Fibroblast of lung (primary cell): ENCODE measurements at regions not wholly inside any gene's neighbourhood (a gene's known extent, or its start where the extent isn't known, plus 50 kb on each side); places are given as distances from the start of the nearest gene placed in this dataset.
A peak's percentile ranks its signal among the peaks of the same experiment; 100 is the strongest.

Experiments
- DNase-seq, 2 donors: peaks; one replicate each; pipeline versions ENCODE4 v3.0.0 to v3.0.0-alpha.2; 2010; ENCODE audit warnings: low read depth in 2 of 2
- H2AFZ ChIP-seq: 2 replicates; pipeline ENCODE4 v1.5.1; 2012; ENCODE audit warnings: low read length, control low read depth, inconsistent platforms
- H3K27ac ChIP-seq: 2 replicates; pipeline ENCODE4 v1.5.1; 2011; ENCODE audit warnings: low read length, control low read depth; ENCODE audit not compliant: insufficient read depth
- H3K27me3 ChIP-seq: 2 replicates; pipeline ENCODE4 v1.5.1; 2011; ENCODE audit warnings: mild to moderate bottlenecking, low read length; ENCODE audit not compliant: control insufficient read depth, insufficient read depth
- H3K36me3 ChIP-seq: 2 replicates; pipeline ENCODE4 v1.5.1; 2011; ENCODE audit warnings: low read length; ENCODE audit not compliant: control insufficient read depth, insufficient read depth
- H3K4me1 ChIP-seq: 2 replicates; pipeline ENCODE4 v1.5.1; 2011; ENCODE audit warnings: low read length; ENCODE audit not compliant: control insufficient read depth, insufficient read depth; ENCODE audit errors: extremely low read depth
- H3K4me2 ChIP-seq: 2 replicates; pipeline ENCODE4 v1.5.1; 2011; ENCODE audit warnings: low read length, control low read depth; ENCODE audit not compliant: insufficient read depth; ENCODE audit errors: extremely low read depth
- H3K4me3 ChIP-seq, 4 experiments: fragments of 200-600 bp in 1 of 4; sonication (generic) in 1 of 4; replicated peaks in 1 of 4; 2 replicates each; pipeline ENCODE4 v1.5.1; 2011 to 2016; ENCODE audit warnings: low read length in 4 of 4, low read depth in 3 of 4, mild to moderate bottlenecking in 3 of 4, control low read depth in 2 of 4, inconsistent platforms in 1 of 4, mixed read lengths in 1 of 4; ENCODE audit not compliant: insufficient read depth in 1 of 4; ENCODE audit errors: control extremely low read depth in 1 of 4
- H3K79me2 ChIP-seq: 2 replicates; pipeline ENCODE4 v1.5.1; 2012; ENCODE audit warnings: mild to moderate bottlenecking, low read length, inconsistent platforms; ENCODE audit not compliant: control insufficient read depth, insufficient read depth
- H3K9ac ChIP-seq: 2 replicates; pipeline ENCODE4 v1.5.1; 2011; ENCODE audit warnings: mild to moderate bottlenecking, low read length, control low read depth; ENCODE audit not compliant: insufficient read depth
- H3K9me3 ChIP-seq: 2 replicates; pipeline ENCODE4 v1.5.1; 2012; ENCODE audit warnings: low read depth, low read length; ENCODE audit not compliant: control insufficient read depth, insufficient read depth
- H4K20me1 ChIP-seq: 2 replicates; pipeline ENCODE4 v1.5.1; 2011; ENCODE audit warnings: low read length; ENCODE audit not compliant: control insufficient read depth, insufficient read depth; ENCODE audit errors: extremely low read depth
- CTCF ChIP-seq, 2 donors: IDR thresholded peaks in 1 of 2; conservative IDR thresholded peaks in 1 of 2; 1 replicate in 1 of 2; 2 replicates in 1 of 2; pipeline ENCODE4 v1.5.1; 2011 to 2012; ENCODE audit warnings: low read length in 2 of 2, control low read depth in 1 of 2, inconsistent platforms in 1 of 2, low read depth in 1 of 2, mild to moderate bottlenecking in 1 of 2
- EZH2 ChIP-seq: IDR thresholded peaks from 2 replicates; pipeline ENCODE4 v1.5.1; 2012; ENCODE audit warnings: low read length, control low read depth, mild to moderate bottlenecking; ENCODE audit errors: missing control alignments

- Histone ChIP-seq H3K27ac (no peak overlapping the region), H3K4me1 (no peaks in the 10 kb centered on the region), H3K9me3 (no peaks in the 10 kb centered on the region), H3K27me3 (no peaks in the 10 kb centered on the region), H3K4me2 (no peak overlapping the region), H2AFZ (no peak overlapping the region), H3K36me3 (no peaks in the 10 kb centered on the region), H3K9ac (no peak overlapping the region), H3K4me3 (no peak overlapping the region), H3K79me2 (no peaks in the 10 kb centered on the region), H4K20me1 (no peaks in the 10 kb centered on the region)
- TF ChIP-seq CTCF (conservative IDR thresholded peaks at IDR 0.05 in 1 of 2, IDR thresholded peaks at IDR 0.05 in 1 of 2; ENCODE audit: low read depth in 1 of 2, low read length in 2 of 2) (no peak), EZH2 (no peak)
- DNase-seq: peak in 1 of 2 donors; percentile 90
Observed at GRCh38 chr3:181899702-181900101, 188.0 kb downstream of the SOX2 start.

- Histone ChIP-seq H3K4me3 (no peak overlapping the region), H4K20me1 (no peaks in the 10 kb centered on the region), H2AFZ (no peak overlapping the region), H3K27me3 (no peaks in the 10 kb centered on the region), H3K79me2 (no peaks in the 10 kb centered on the region), H3K9me3 (no peaks in the 10 kb centered on the region), H3K9ac (no peak overlapping the region), H3K27ac (no peak overlapping the region), H3K4me1 (no peaks in the 10 kb centered on the region), H3K4me2 (no peak overlapping the region), H3K36me3 (no peaks in the 10 kb centered on the region)
- DNase-seq: peak in 1 of 2 donors; percentile 18
- TF ChIP-seq EZH2 (no peak), CTCF (conservative IDR thresholded peaks at IDR 0.05 in 1 of 2, IDR thresholded peaks at IDR 0.05 in 1 of 2; ENCODE audit: low read depth in 1 of 2, low read length in 2 of 2) (no peak)
Observed at GRCh38 chr3:181901626-181902025, 189.9 kb downstream of the SOX2 start.

- H3K4me1 ChIP-seq: no peaks in the 10 kb centered on the region
- H3K27ac ChIP-seq: no peak overlapping the region
- no peak overlapping the region for H3K4me3 ChIP-seq
- no peak overlapping the region for H2AFZ ChIP-seq
- no peaks in the 10 kb centered on the region for H4K20me1 ChIP-seq
- no peak for DNase-seq
- no peaks in the 10 kb centered on the region for H3K27me3 ChIP-seq
- no peak for TF ChIP-seq CTCF (conservative IDR thresholded peaks at IDR 0.05 in 1 of 2, IDR thresholded peaks at IDR 0.05 in 1 of 2; ENCODE audit: low read depth in 1 of 2, low read length in 2 of 2)
- TF ChIP-seq EZH2: no peak
- no peaks in the 10 kb centered on the region for H3K9me3 ChIP-seq
- H3K79me2 ChIP-seq: no peaks in the 10 kb centered on the region
- no peaks in the 10 kb centered on the region for H3K36me3 ChIP-seq
- no peak overlapping the region for H3K9ac ChIP-seq
- no peak overlapping the region for H3K4me2 ChIP-seq
Observed at GRCh38 chr3:181906338-181906737, 194.6 kb downstream of the SOX2 start.
